ENCODE measurements at regions not wholly inside any gene's neighbourhood (a gene's known extent, or its start where the extent isn't known, plus 50 kb on each side); places are given as distances from the start of the nearest gene placed in this dataset.

DNA sequence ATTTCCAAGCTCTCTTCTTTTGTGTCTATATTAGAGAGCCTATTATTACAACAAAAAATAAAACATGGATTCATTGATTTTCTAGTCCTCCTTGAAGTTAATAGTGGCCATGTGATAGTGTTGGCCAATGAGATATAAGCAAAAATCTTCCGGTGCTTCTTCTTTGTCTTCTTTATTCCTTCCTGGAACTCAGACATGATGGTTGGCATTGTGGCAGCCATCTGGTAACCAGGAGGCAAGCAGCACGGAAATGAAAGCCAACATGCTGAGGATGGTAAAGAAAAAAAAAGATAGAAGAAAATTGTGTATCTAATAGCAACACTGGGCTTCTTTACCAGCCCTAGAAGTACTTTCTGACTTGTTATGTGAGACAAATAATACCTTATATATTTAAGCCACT lies 50.8 kb upstream of the SEL1L start:
- TF ChIP-seq POLR2A (IDR thresholded peaks at IDR 0.05) (no peak), CTCF (IDR thresholded peaks at IDR 0.05) (no peak), POLR2AphosphoS5 (IDR thresholded peaks at IDR 0.05) (no peak), EP300 (IDR thresholded peaks at IDR 0.05) (no peak)

Data from sigmoid colon (tissue), 4 donors.